HEK293T (cell line): ENCODE measurements at regions not wholly inside any gene's neighbourhood (a gene's known extent, or its start where the extent isn't known, plus 50 kb on each side); places are given as distances from the start of the nearest gene placed in this dataset.

Experiments
- BHLHE40 ChIP-seq: fragments of 450-650 bp; IDR thresholded peaks from 2 replicates; pipeline ENCODE4 v1.6.1; 2016; ENCODE audit warnings: mild to moderate bottlenecking, moderate library complexity, borderline replicate concordance
- FOXM1 ChIP-seq: fragments of 450-650 bp; IDR thresholded peaks from 2 replicates; pipeline ENCODE4 v1.6.1; 2017; ENCODE audit warnings: mild to moderate bottlenecking, borderline replicate concordance
- SP1 ChIP-seq: fragments of 450-650 bp; IDR thresholded peaks from 2 replicates; pipeline ENCODE4 v1.6.1; 2017
- SUZ12 ChIP-seq: fragments of 450-650 bp; IDR thresholded peaks from 2 replicates; pipeline ENCODE4 v1.6.1; 2016; ENCODE audit warnings: mild to moderate bottlenecking
- ZNF384 ChIP-seq: fragments of 450-650 bp; IDR thresholded peaks from 2 replicates; pipeline ENCODE4 v1.6.1; 2016
- TF ChIP-seq, protein P1 (sequence below): fragments of 450-650 bp; IDR thresholded peaks from 2 replicates; pipeline ENCODE4 v1.6.1; 2016

- no peak for TF ChIP-seq SP1
- TF ChIP-seq ZNF384, result no peak
- no peak for TF ChIP-seq BHLHE40
- no peak for TF ChIP-seq FOXM1
- TF ChIP-seq, protein P1, sequence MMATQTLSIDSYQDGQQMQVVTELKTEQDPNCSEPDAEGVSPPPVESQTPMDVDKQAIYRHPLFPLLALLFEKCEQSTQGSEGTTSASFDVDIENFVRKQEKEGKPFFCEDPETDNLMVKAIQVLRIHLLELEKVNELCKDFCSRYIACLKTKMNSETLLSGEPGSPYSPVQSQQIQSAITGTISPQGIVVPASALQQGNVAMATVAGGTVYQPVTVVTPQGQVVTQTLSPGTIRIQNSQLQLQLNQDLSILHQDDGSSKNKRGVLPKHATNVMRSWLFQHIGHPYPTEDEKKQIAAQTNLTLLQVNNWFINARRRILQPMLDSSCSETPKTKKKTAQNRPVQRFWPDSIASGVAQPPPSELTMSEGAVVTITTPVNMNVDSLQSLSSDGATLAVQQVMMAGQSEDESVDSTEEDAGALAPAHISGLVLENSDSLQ, result no peak
- TF ChIP-seq SUZ12, result no peak
These were observed 377.3 kb downstream of the SETD4 start for GRCh38 chr21:35682904-35683549.
